ENCODE measurements at regions not wholly inside any gene's neighbourhood (a gene's known extent, or its start where the extent isn't known, plus 50 kb on each side); places are given as distances from the start of the nearest gene placed in this dataset.

GRCh38 chr1:57897581-57897980 is 473.7 kb upstream of the DAB1 start:
- no peaks in the 10 kb centered on the region for H3K4me1 ChIP-seq (ENCODE audit: control insufficient read depth in 3 of 3, insufficient read depth in 2 of 3, low read depth in 1 of 3, low read length in 2 of 3)
- WGBS, 3 donors: 60 to 67% (median 60%) methylated on average over 3 of the region's 3 CpGs
- H3K27ac ChIP-seq (ENCODE audit: low read depth in 1 of 3, low read length in 2 of 3): no peak overlapping the region
- H3K4me3 ChIP-seq (ENCODE audit: low read depth in 1 of 3, low read length in 3 of 3): no peak overlapping the region
- DNase-seq (no peak), FAIRE-seq (no peak)
- no peaks in the 10 kb centered on the region for H3K9me3 ChIP-seq (ENCODE audit: control insufficient read depth in 2 of 2, insufficient read depth in 1 of 2, low read depth in 1 of 2, low read length in 1 of 2)
- H3K36me3 ChIP-seq (ENCODE audit: control insufficient read depth in 3 of 3, insufficient read depth in 2 of 3, low read depth in 1 of 3, low read length in 3 of 3): no peaks in the 10 kb centered on the region
- H3K27me3 ChIP-seq (ENCODE audit: control insufficient read depth in 3 of 3, insufficient read depth in 3 of 3, low read length in 3 of 3): no peaks in the 10 kb centered on the region

GRCh38 chr1:57894315-57894714 is 470.5 kb upstream of the DAB1 start:
- DNase-seq (no peak), FAIRE-seq (no peak)
- Histone ChIP-seq H3K9me3 (ENCODE audit: control insufficient read depth in 2 of 2, insufficient read depth in 1 of 2, low read depth in 1 of 2, low read length in 1 of 2) (no peaks in the 10 kb centered on the region), H3K4me3 (ENCODE audit: low read depth in 1 of 3, low read length in 3 of 3) (no peak overlapping the region), H3K4me1 (ENCODE audit: control insufficient read depth in 3 of 3, insufficient read depth in 2 of 3, low read depth in 1 of 3, low read length in 2 of 3) (no peaks in the 10 kb centered on the region), H3K36me3 (ENCODE audit: control insufficient read depth in 3 of 3, insufficient read depth in 2 of 3, low read depth in 1 of 3, low read length in 3 of 3) (no peaks in the 10 kb centered on the region), H3K27ac (ENCODE audit: low read depth in 1 of 3, low read length in 2 of 3) (no peak overlapping the region), H3K27me3 (ENCODE audit: control insufficient read depth in 3 of 3, insufficient read depth in 3 of 3, low read length in 3 of 3) (no peaks in the 10 kb centered on the region)
- WGBS, 3 donors: 48 to 50% (median 48%) methylated on average over 3 of the region's 3 CpGs

GRCh38 chr1:57889676-57890320 is 465.9 kb upstream of the DAB1 start:
- FAIRE-seq (no peak), DNase-seq (no peak)
- Histone ChIP-seq H3K36me3 (ENCODE audit: control insufficient read depth in 3 of 3, insufficient read depth in 2 of 3, low read depth in 1 of 3, low read length in 3 of 3) (no peaks in the 10 kb centered on the region), H3K27me3 (ENCODE audit: control insufficient read depth in 3 of 3, insufficient read depth in 3 of 3, low read length in 3 of 3) (no peaks in the 10 kb centered on the region), H3K4me3 (ENCODE audit: low read depth in 1 of 3, low read length in 3 of 3) (no peak overlapping the region), H3K27ac (ENCODE audit: low read depth in 1 of 3, low read length in 2 of 3) (no peak overlapping the region), H3K4me1 (ENCODE audit: control insufficient read depth in 3 of 3, insufficient read depth in 2 of 3, low read depth in 1 of 3, low read length in 2 of 3) (peaks cover 0 to 5% (median 0%) of the 10 kb centered on the region in 3 donors), H3K9me3 (ENCODE audit: control insufficient read depth in 2 of 2, insufficient read depth in 1 of 2, low read depth in 1 of 2, low read length in 1 of 2) (no peaks in the 10 kb centered on the region)
- WGBS, 3 donors: 67 to 76% (median 70%) methylated on average over 7 of the region's 7 CpGs

GRCh38 chr1:57887964-57888491 is 464.2 kb upstream of the DAB1 start:
- 14 to 47% (median 34%) methylated on average over 5 of the region's 5 CpGs for WGBS, 3 donors
- peak in 1 of 2 donors; percentile 67 for DNase-seq
- FAIRE-seq: no peak
- H3K36me3 ChIP-seq (ENCODE audit: control insufficient read depth in 3 of 3, insufficient read depth in 2 of 3, low read depth in 1 of 3, low read length in 3 of 3): no peaks in the 10 kb centered on the region
- no peak overlapping the region for H3K27ac ChIP-seq (ENCODE audit: low read depth in 1 of 3, low read length in 2 of 3)
- H3K27me3 ChIP-seq (ENCODE audit: control insufficient read depth in 3 of 3, insufficient read depth in 3 of 3, low read length in 3 of 3): no peaks in the 10 kb centered on the region
- peaks cover 0 to 5% (median 0%) of the 10 kb centered on the region in 3 donors for H3K4me1 ChIP-seq (ENCODE audit: control insufficient read depth in 3 of 3, insufficient read depth in 2 of 3, low read depth in 1 of 3, low read length in 2 of 3)
- H3K9me3 ChIP-seq (ENCODE audit: control insufficient read depth in 2 of 2, insufficient read depth in 1 of 2, low read depth in 1 of 2, low read length in 1 of 2): no peaks in the 10 kb centered on the region
- H3K4me3 ChIP-seq (ENCODE audit: low read depth in 1 of 3, low read length in 3 of 3): no peak overlapping the region

GRCh38 chr1:57886376-57886775 is 462.5 kb upstream of the DAB1 start:
- Histone ChIP-seq H3K9me3 (ENCODE audit: control insufficient read depth in 2 of 2, insufficient read depth in 1 of 2, low read depth in 1 of 2, low read length in 1 of 2) (no peaks in the 10 kb centered on the region), H3K4me3 (ENCODE audit: low read depth in 1 of 3, low read length in 3 of 3) (no peak overlapping the region), H3K4me1 (ENCODE audit: control insufficient read depth in 3 of 3, insufficient read depth in 2 of 3, low read depth in 1 of 3, low read length in 2 of 3) (peaks cover 0 to 5% (median 0%) of the 10 kb centered on the region in 3 donors), H3K27ac (ENCODE audit: low read depth in 1 of 3, low read length in 2 of 3) (no peak overlapping the region), H3K36me3 (ENCODE audit: control insufficient read depth in 3 of 3, insufficient read depth in 2 of 3, low read depth in 1 of 3, low read length in 3 of 3) (no peaks in the 10 kb centered on the region), H3K27me3 (ENCODE audit: control insufficient read depth in 3 of 3, insufficient read depth in 3 of 3, low read length in 3 of 3) (no peaks in the 10 kb centered on the region)
- 83 to 90% (median 83%) methylated on average over 7 of the region's 7 CpGs for WGBS, 3 donors
- DNase-seq: no peak
- FAIRE-seq: no peak

GRCh38 chr1:57883642-57883995 is 459.8 kb upstream of the DAB1 start:
- H3K4me1 ChIP-seq (ENCODE audit: control insufficient read depth in 3 of 3, insufficient read depth in 2 of 3, low read depth in 1 of 3, low read length in 2 of 3): peaks cover 0 to 5% (median 0%) of the 10 kb centered on the region in 3 donors
- H3K9me3 ChIP-seq (ENCODE audit: control insufficient read depth in 2 of 2, insufficient read depth in 1 of 2, low read depth in 1 of 2, low read length in 1 of 2): no peaks in the 10 kb centered on the region
- no peak overlapping the region for H3K4me3 ChIP-seq (ENCODE audit: low read depth in 1 of 3, low read length in 3 of 3)
- H3K27ac ChIP-seq (ENCODE audit: low read depth in 1 of 3, low read length in 2 of 3): no peak overlapping the region
- 85 to 97% (median 95%) methylated on average over 4 of the region's 4 CpGs for WGBS, 3 donors
- DNase-seq (no peak), FAIRE-seq (no peak)
- peaks cover 0 to 2% (median 0%) of the 10 kb centered on the region in 3 donors for H3K27me3 ChIP-seq (ENCODE audit: control insufficient read depth in 3 of 3, insufficient read depth in 3 of 3, low read length in 3 of 3)
- H3K36me3 ChIP-seq (ENCODE audit: control insufficient read depth in 3 of 3, insufficient read depth in 2 of 3, low read depth in 1 of 3, low read length in 3 of 3): no peaks in the 10 kb centered on the region

GRCh38 chr1:57882934-57883641 is 459.2 kb upstream of the DAB1 start:
- no peaks in the 10 kb centered on the region for H3K36me3 ChIP-seq (ENCODE audit: control insufficient read depth in 3 of 3, insufficient read depth in 2 of 3, low read depth in 1 of 3, low read length in 3 of 3)
- no peaks in the 10 kb centered on the region for H3K9me3 ChIP-seq (ENCODE audit: control insufficient read depth in 2 of 2, insufficient read depth in 1 of 2, low read depth in 1 of 2, low read length in 1 of 2)
- no peak overlapping the region for H3K4me3 ChIP-seq (ENCODE audit: low read depth in 1 of 3, low read length in 3 of 3)
- DNase-seq (no peak), FAIRE-seq (no peak)
- H3K27me3 ChIP-seq (ENCODE audit: control insufficient read depth in 3 of 3, insufficient read depth in 3 of 3, low read length in 3 of 3): peaks cover 0 to 2% (median 0%) of the 10 kb centered on the region in 3 donors
- H3K27ac ChIP-seq (ENCODE audit: low read depth in 1 of 3, low read length in 2 of 3): no peak overlapping the region
- 69 to 84% (median 81%) methylated on average over 6 of the region's 6 CpGs for WGBS, 3 donors
- peaks cover 0 to 2% (median 0%) of the 10 kb centered on the region in 3 donors for H3K4me1 ChIP-seq (ENCODE audit: control insufficient read depth in 3 of 3, insufficient read depth in 2 of 3, low read depth in 1 of 3, low read length in 2 of 3)

GRCh38 chr1:57882072-57882471 is 458.2 kb upstream of the DAB1 start:
- no peak overlapping the region for H3K4me3 ChIP-seq (ENCODE audit: low read depth in 1 of 3, low read length in 3 of 3)
- no peaks in the 10 kb centered on the region for H3K4me1 ChIP-seq (ENCODE audit: control insufficient read depth in 3 of 3, insufficient read depth in 2 of 3, low read depth in 1 of 3, low read length in 2 of 3)
- H3K27ac ChIP-seq (ENCODE audit: low read depth in 1 of 3, low read length in 2 of 3): no peak overlapping the region
- no peak for DNase-seq
- no peak for FAIRE-seq
- H3K27me3 ChIP-seq (ENCODE audit: control insufficient read depth in 3 of 3, insufficient read depth in 3 of 3, low read length in 3 of 3): peaks cover 0 to 2% (median 0%) of the 10 kb centered on the region in 3 donors
- WGBS, 3 donors: 68 to 76% (median 71%) methylated on average over 3 of the region's 3 CpGs
- H3K36me3 ChIP-seq (ENCODE audit: control insufficient read depth in 3 of 3, insufficient read depth in 2 of 3, low read depth in 1 of 3, low read length in 3 of 3): no peaks in the 10 kb centered on the region
- H3K9me3 ChIP-seq (ENCODE audit: control insufficient read depth in 2 of 2, insufficient read depth in 1 of 2, low read depth in 1 of 2, low read length in 1 of 2): no peaks in the 10 kb centered on the region

Data from small intestine (tissue), 7 donors.